HepG2 (cell line): ENCODE measurements at regions not wholly inside any gene's neighbourhood (a gene's known extent, or its start where the extent isn't known, plus 50 kb on each side); places are given as distances from the start of the nearest gene placed in this dataset.

ENCODE experiments used
- CTCF ChIP-seq: sonication (generic); formaldehyde crosslinking; IDR thresholded peaks from 2 replicates; pipeline ENCODE4 v1.5.0; 2020; ENCODE audit warnings: mild to moderate bottlenecking, missing genetic modification reagents, moderate library complexity
- GTF2F1 ChIP-seq: fragments of 150-350 bp; IDR thresholded peaks from 2 replicates; pipeline ENCODE4 v1.6.1; 2014; ENCODE audit warnings: low read length
- TAF1 ChIP-seq: sonication (generic); formaldehyde crosslinking; IDR thresholded peaks from 2 replicates; pipeline ENCODE4 v1.4.0; 2020; ENCODE audit warnings: missing genetic modification reagents

GRCh38 chr6:44652547-44652946 is 265.0 kb downstream of the CDC5L start:
- TF ChIP-seq CTCF (CRISPR knock-in tag) = no peak
- no peak for TF ChIP-seq TAF1 (CRISPR knock-in tag)
- TF ChIP-seq GTF2F1 = no peak
